DMS53 treated with DMSO at 0.1 percent for 48 hours (cell line): ENCODE measurements at regions not wholly inside any gene's neighbourhood (a gene's known extent, or its start where the extent isn't known, plus 50 kb on each side); places are given as distances from the start of the nearest gene placed in this dataset.

ENCODE experiments used
- DNase-seq: peaks from one replicate; lab custom pipeline; 2025; ENCODE audit not compliant: unreplicated experiment; lab: John Stamatoyannopoulos, UW

DNA sequence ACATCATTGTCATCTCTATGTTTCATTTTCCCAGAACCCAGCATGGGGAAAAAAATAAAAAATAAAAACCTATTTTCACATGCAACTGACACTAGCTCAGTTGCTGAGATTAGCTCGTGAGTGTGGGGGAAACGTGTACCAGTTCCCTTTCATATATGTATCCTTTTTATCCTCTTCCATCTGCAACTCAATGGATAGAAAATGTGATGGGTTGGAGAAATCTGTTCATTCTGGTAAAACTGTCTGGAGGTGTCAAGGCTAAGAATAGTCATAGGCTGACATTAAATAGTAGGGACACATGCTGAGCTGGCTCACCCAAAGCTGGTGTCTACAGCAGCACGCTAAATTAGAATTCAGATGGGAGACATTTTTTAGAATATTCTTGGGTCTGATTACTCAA is 519.3 kb downstream of the ELAVL2 start:
- DNase-seq = no peak

DNA sequence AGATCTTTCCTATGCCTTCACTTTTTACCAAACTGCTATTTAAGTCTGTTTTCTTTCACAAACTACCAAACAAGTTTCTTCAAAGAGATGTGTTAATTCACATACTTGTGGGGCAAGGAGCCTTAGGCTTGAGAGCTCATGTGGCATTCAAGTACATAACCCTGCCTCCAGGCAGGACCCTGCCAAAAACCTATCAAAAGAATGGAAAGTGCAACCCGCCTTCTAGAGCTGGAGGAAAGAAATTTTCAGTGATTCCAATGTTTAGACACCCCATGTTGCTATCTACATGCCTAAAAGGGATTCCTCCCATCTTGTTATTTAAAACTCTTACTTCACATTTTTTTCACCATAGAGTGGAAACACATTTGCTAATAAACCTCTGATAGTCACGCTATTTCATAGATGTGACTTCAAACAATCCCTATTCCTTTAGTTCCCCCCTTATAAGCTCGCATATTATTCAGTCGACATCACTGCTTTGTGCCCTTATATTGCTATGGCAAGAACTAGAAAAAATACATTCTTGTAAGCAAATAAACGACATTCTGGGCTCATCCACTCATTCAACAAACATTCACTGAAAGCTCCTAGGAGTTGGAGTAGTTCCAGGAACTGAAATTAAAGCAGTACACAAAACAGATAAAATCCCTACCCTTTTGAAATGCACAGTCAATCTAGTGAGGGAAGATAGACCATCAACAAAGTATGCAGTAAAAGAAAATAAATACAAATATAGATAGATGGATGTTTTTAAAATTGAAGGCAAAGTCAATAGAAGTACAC is 518.1 kb downstream of the ELAVL2 start:
- no peak for DNase-seq

DNA sequence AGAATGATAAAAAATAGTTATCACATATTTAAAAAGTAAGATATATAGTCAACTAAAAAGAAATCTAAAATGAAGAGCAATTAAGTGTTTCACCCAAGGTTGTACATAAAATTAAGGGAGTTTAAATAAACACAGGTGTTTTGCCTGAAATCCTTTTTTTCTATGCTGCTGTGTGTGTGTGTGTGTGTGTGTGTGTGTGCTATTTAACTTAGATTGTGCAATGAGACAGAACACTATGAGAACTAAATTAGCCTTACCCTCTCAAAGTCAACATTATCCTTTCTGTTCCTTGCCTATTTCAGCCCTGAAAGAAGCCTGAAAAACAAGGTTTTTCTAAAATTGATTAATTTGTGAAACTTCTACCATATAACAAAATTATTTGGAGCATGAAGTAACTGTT is 516.2 kb downstream of the ELAVL2 start:
- no peak for DNase-seq

DNA sequence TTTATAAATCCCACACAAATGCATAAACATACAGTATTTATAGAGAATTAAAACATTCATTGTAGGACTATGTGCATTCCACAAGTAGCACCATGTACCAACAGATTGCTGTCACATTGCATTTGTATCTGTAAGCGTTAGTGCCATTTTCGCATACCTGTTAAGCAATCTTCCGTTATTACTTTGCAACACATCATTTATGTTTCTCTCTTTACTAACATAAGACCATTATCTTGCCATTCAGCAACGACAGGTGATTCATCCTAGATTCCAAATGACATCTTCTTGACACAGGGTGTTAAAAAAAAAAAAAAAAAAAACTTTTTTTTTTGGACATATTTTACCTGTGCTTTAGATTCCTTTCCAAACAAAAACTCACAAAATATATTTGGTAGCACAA is 511.8 kb downstream of the ELAVL2 start:
- DNase-seq = no peak

DNA sequence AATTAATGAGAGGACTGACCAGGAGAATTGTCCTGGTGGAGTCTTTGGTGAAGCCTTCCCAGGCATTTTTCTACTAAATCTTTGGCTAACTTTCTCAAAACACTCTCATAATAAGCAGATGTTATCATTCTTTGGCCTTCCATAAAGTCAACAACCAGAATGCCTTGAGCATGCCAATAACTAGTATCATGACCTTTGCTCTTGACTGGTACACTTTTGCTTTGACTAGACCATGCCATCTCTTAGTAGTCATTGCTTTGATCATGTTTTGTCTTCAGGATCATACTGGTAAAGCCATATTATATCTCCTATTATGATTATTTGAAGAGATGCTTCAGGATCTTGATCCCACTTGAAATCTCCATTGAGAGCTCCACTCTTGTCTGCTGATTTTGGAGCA is 506.9 kb downstream of the ELAVL2 start:
- no peak for DNase-seq

DNA sequence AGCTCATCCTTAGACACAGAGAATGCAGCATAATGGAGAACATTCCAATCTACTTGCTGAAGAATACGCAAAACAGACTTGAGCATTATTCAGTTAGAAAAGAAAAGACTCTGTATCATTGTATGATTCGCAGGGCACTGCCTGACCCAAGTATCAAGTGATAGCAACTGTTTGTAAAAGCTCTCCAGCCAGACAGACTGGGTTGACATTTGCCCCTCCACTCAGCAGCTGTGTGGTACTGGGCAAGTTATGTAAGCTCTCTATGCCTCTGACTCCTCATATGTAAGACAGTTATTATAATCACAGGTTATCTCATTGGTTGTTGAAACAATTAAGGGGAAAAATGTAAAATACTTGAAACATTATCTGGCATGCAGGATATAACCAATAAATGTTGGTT is 505.0 kb downstream of the ELAVL2 start:
- no peak for DNase-seq

DNA sequence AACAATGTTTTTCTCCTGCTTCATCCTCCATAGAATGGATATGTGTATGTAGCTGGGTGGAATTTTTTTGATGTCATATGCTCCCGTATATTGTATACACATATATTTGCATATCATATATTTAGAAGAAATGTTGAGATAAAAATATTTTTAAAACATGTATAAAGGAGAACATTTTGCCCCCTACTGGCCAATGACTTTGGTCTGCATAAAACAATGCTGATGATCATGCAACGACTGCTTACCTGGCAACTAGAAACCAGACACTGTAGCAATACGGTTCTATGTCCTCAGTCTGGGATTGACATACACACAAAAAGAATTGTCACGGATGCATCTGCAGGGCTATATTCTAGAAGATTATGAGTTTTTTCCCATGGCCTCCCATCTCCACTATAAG is 503.6 kb downstream of the ELAVL2 start:
- DNase-seq = no peak

DNA sequence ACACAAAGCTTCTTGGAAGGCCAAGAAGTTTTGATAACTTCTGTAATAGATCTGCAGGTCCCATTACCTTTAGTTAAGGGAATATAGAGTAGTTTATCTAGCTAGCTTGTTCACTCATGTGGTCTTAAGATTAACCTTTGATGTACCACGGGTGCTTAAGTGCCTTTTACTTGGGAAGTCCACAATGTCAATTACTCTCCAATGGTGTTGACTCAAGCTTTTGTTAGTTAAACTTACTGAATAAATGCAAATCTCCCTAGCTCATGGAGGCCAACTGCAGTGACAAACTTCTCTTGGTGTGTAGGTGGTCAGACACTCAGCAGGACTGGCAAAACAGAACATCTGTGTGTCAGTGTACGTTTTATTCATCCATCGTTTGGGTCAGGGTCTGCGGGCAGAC is 501.5 kb downstream of the ELAVL2 start:
- DNase-seq = no peak

DNA sequence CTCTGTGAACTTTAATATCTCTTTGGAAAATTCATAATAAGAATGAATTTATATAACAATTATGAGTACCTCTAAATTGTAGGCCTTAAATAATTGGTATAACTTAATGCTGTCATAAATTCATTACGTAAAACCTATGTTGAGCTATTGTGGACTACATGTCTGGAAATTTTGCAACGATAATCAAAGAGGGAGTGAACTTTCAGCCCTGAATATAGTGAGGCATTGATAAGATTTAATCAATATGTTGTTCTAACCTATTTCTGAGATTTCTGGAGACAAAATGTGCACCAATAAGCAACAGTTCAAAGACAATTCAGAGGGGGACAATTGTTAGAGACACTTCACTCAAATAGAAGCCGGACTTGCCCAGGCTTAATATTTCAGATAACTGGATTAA is 499.4 kb downstream of the ELAVL2 start:
- DNase-seq = no peak

DNA sequence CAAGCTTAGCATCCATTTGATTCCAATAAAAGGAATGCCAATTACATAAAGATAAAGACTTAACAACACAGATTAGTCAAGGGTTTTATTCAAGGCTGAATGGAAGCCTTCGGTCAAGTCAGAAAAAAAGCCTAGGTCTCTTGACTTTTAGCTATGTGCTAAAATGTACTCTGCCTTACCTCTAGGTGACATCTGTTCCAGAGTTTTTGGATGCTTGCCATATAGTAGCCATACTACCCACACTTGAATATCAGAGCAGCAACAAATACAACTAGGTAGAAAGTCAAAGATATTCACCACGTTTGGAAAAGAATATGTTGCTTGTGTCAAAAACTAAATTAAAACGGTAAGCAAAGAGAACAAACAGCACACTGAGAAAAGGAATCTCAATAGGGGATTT is 484.7 kb downstream of the ELAVL2 start:
- DNase-seq = no peak

DNA sequence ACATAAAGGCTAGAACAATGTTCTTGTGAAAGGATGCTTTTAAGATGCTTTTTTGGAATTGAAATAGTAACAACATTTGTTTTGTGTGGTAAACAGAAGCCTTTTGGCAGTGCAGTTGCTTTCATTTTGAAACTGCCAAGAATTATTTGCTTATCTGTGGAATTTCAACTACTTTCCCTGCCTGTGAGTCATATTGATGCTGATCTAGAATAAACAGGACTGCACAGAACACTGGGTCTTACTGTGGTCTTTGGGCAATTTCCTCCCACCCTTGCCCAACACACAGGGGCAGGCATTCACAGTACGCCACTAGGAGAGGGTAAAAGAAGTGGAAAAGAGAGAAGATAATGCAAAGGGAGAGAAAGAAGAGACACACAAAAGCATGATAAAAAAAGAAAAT is 483.7 kb downstream of the ELAVL2 start:
- DNase-seq = no peak

DNA sequence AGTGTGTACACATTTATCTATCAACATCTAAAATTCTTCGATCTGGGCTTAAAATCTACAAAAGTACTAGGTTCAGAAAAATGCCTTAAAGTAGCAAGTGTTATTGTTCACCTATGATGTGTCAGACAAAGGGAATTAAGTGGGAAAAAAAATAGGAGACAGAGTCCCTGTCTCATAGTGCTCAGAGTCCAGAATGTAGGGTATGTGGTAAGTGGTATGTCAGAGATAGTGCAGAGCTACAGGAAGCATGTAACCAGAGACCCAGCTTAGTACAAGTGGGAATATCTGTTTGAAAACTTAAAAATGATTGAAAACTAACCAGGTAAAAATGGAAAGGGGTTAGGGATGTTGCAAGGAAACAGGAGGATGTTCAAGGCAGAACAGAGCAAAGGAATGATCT is 482.8 kb downstream of the ELAVL2 start:
- no peak for DNase-seq

DNA sequence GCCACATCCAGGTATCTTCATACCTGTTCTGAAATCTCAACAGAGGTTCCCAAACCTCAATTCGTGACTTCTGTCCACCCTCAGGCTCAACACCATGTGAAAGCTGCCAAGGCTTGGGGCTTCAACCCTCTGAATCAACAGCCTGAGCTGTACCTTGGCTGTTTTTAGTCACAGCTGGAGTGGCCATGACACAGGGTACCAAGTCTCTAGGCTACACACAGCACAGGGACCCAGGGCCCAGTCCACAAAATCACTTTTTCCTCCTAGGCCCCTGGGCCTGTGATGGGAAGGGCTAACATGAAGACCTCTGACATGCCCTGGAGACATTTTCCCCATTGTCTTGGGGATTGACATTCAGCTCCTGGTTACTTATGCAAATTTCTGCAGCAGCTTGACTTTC is 464.9 kb downstream of the ELAVL2 start:
- no peak for DNase-seq

DNA sequence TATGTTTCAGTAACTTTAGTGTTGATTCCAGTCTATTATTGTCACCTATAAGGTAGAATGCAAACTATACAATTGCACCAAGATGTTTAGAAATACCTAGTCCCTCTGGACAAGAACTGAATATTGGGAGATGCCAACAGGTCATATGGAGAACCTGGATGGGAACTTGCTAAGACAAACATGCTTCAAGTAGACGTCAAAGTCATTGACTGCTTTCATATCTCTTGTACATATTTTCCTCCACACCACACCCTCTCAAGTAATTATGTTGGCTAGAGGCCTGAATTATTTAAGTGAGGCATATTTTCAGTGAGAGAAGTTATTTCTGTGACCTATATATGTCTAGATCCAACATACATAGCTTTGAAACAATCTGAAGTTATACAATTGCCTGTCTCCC is 453.3 kb downstream of the ELAVL2 start:
- no peak for DNase-seq

DNA sequence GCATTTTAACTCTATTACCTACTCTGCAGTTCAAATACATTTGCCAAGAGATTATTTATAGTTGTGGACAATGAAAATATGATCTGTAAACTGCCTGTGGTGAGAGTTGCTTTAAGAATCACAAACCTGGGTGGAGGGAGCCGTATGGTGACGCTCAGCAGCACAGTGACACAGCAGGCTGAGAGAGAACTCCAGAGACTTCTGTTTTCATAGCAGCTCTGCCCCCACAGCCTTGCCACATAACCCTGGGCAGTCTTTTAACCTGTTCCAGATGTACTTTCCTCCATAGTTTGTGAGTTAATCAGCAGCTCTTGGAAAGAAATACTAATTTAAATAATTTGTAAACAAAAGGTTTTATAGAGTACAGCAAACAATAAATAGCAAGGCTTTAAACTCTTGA is 450.5 kb downstream of the ELAVL2 start:
- no peak for DNase-seq

DNA sequence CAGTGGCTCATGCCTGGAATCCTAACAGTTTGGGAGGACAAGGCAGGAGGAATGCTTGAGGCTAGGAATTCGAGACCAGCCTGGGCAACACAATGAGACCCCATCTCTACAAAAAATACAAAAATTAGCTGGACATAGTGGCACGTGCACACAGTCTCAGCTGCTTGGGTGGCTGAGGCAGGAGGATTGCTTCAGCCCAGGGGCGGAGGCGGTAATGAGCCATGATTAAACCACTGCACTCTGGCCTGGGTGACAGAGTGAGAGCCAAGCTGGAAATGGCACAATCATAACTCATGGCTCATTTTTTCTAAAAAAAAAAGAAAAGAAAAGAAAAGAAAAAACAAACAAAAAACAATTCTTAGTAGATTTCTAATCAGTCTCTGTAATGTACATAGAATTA is 446.2 kb downstream of the ELAVL2 start:
- no peak for DNase-seq

DNA sequence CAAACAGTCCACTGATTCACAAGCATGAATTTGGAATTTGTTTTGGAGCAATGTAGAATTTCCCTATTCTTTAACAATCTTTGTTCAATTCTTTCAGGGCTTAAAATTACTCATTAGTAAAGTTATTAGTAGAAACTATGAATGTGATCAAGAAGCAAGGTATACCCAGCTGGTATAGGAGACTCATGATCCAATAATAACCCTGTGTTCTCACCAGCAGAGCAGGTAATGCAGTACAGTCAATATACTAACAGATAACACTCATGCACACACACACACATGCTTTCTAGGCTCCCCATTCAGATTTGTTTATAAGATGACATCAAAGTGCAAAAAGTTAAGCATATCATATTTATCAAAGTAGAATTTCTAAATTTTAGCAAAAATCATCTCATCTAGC is 445.2 kb downstream of the ELAVL2 start:
- no peak for DNase-seq

DNA sequence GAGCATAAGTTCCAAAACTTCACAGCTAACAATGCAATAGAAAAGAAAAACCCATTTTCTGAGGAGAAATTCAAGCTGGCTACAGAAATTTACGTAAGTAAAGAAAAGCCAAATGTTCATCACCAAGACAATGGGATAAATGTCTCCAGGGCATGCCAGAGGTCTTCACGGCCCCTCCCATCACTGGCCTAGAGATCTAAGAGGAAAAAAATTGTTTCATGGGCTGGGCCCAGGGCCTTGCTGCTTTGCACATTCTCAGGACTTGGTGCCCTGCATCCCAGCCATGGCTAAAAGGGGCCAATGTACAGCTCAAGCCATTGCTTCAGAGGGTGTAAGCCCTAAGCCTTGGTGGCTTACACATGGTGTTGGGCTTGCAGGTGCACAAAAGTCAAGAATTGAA is 443.6 kb downstream of the ELAVL2 start:
- no peak for DNase-seq

DNA sequence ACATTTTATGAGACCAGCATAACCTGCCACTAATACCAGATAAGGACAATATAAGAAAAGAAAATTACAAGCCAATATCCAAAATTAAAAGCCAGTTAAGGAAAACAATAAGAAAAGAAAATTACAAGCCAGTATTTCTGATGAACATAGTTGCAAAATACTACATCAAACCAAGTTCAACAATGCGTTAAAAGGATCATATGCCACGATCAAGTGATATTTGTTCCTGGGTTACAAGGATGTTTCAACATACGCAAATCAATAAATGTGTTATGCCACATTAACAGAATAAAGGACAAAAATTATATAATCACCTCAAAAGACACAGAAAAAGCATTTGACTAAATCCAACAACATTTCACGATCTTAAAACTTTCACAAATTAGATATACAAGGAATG is 431.9 kb downstream of the ELAVL2 start:
- DNase-seq = no peak

DNA sequence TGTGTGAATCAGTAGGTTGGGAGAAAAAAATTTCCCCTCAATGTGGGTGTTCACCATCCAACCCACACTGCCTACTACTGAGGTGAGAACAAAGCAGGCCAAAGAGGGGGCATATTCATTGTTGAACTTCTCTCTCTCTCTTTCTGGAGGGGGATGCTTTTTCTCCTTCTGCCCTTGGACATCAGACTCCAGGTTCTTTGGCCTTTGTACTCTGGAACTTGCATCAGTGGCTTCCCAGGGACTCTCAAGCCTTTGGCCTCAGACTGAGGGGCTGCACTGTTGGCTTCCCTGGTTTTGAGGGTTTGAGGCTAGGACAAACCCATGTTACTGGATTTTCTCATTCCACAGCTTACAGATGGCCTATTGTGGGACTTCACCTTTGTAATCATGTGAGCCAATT is 417.2 kb downstream of the ELAVL2 start:
- DNase-seq = no peak

DNA sequence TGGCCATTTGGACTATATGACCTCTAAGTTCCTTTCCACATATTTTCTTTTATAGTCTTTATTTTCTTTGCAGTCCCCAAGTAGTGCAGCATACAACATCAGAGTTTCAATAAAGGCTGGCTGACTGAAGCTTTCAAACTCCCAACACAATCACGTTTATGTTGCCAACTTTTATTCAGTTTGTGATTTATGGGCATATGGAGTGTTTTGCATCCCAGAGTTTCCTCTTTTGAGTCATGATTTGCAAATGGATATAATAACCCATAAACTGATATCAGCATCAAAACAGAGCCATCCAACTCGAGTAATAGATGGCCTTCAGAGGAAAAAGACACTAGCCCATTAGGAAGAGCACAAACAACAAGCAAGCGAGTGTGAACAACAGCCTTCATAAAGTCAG is 414.0 kb downstream of the ELAVL2 start:
- no peak for DNase-seq

DNA sequence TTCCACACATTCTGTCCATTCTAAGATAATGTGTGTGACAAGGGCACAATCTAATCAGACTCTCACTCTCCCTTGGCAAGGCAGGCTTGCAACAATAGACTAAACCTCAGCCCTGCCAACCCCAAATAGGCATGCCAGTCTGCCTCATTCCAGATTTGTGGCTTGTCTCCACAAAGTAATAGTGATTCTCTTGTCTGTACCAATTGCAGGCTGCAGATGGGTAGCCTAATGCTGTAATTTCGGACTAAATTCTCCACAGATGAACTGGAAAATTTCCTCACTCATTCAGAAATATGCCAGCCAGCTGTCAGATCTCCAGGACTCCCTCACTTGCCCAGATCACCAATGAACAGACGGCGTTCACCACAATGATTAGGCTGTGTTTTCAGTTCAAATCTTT is 413.6 kb downstream of the ELAVL2 start:
- no peak for DNase-seq

DNA sequence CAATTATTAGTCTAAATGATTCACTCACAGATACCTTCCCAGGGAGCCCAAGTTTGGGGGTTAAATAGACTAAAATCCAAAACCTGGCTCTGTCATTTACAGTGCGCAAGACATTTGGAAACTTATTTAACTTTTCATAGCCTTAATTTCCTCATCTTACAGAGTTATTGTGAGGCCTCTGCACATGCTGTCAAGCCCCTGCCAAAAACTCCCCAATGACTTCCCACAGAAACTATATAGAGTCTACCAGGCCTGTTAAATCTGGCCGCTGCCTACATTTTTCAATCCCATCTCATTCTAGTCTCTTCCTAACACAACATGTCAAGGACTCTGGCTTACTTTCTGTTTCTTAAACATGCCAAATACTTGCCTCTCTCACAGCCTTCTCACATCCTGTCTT is 412.5 kb downstream of the ELAVL2 start:
- DNase-seq = no peak

DNA sequence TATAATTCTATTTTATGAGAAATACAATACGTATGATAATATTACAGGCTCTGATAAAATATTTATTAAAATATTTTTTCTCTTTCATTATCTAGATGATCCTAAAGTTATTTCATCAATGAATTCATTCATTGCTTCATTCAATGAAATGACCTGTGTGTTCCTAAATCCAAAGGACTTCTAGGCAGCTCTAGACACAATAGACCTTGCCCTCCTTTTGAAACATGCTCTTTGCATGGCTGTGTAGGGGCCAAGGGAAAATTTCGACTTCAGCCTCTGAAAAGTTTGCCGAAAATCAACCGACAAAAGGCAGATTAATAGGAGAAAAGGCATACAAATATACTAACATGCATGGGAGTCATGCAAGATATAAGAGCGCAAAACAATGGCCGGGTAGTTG is 402.0 kb downstream of the ELAVL2 start:
- DNase-seq = no peak
